Left renal cortex interstitium (tissue), 4 donors: ENCODE measurements at regions not wholly inside any gene's neighbourhood (a gene's known extent, or its start where the extent isn't known, plus 50 kb on each side); places are given as distances from the start of the nearest gene placed in this dataset.

ENCODE experiments used
- DNase-seq, 4 donors: peaks; one replicate each; pipeline ENCODE4 v3.0.0-alpha.2; 2013; ENCODE audit warnings: low read depth in 4 of 4, low spot score in 2 of 4, missing footprints in 1 of 4

DNA sequence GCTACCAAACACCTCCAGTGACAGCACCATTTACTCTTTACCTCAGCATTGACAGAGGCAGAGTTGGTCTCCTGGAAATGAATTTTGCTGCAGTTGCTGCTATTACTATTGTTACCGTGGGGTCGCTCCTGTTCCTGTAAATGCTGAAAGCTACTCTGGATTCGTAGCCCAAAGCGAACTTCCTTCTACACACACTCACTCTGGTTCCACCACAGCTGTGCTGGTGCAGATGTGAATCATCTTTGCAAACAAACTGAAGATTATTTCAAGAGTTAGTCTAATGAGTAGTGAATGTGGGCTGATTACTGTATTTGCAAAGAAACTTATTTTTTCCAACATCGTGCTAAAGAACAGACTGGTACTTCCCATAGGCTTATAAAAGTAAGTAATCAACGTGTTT lies 304.0 kb downstream of the LPIN1 start:
- DNase-seq: no peak

DNA sequence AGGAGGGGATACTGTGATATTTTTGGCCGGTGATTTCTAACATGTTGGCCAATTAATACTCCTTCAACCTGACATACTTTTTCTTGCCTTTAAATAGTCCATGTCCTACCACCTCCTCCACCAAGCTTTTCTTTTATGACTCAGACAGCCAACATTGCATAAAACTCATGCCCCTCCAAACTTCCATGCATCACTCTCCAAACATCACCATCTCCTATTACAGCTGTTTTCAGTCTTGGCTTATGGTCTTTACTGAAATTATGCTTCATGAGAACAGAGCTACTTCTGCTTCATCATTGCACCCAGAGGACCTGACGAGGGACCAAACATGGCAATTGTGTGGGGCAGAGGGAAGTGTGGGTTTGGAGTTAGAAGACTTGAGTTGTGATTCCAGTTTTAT lies 305.4 kb downstream of the LPIN1 start:
- no peak for DNase-seq

DNA sequence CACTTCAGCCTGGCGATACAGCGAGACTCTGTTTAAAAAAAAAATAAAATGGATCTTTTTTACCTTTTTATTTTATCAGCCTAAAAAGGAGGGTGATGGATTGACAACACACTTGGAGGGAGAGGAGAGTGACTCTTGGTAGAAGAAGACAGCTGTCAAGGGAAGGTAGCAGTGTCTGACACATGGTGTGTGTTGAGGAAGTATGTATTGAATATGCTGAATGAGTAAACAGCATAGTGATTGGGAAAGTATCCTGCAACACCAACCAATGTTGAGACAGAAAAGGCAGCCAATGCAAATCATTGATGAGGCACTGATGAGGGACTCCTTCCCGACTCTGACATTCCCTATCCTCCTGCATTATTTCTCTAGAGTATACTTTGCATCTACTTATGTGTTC lies 306.4 kb downstream of the LPIN1 start:
- no peak for DNase-seq

DNA sequence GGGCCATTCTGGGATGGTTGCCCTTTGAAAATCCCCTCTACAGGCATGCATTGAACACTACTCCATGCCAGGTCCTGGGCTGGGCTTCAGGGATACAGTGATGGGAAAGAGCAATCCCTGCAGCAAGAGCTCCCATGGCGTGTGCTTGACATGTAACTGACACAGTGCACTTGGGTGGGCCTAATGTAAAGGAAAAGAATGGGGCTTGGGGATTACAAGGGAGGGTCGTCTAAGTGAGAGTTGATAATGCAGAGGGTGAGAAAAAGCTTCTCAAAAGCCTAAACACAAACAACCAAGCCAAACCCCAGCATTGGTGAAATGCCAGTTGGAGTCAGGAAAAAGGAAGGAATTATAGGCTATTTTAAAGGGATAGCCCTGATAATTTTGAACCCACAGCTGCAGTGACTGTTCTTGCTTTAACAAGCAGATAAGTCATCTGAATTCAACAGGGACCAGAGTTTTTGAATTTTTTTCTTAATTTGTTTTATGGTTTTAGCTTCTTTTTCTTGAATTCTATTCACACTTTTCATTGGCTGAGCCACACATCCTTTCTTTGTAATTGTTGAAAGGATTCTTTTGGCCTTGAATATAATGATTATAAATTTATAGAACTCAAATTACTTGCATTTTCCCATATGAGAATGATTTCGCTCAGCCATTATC lies 308.7 kb downstream of the LPIN1 start:
- DNase-seq: no peak

DNA sequence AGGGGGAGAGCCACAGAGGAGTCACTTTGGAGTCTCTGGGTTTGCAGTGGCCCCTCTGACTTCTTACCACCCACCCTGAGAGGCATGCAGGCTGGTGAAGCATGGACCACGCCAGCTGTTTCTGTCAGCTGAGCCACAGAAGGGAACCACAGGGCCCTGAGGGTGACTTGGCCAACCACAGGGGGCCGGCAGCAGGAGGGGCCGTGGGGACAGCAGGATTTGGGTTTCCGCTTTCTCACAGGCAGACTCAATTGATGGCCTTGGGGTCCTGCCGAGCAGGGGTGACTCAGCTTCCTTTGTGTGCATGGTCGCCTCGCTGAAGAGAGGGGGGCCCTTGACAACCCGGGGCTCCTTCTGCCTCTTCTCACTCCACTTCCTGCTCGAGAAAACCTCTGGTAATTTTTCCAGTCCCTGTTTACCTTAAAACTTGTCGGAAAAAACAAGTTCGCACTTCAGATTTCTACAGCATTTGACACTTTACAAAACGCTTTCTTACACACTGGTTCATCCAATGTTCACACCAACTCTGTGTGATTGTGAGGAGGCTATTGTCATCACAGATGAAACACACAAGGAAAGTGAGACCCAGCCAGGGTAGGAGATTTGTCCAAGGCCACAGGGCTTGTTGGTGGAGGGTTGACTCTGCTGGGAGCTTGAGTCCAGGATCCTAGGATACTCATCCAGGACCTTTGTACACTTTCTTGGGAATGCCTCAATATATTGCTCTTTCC lies 311.2 kb downstream of the LPIN1 start:
- no peak for DNase-seq

DNA sequence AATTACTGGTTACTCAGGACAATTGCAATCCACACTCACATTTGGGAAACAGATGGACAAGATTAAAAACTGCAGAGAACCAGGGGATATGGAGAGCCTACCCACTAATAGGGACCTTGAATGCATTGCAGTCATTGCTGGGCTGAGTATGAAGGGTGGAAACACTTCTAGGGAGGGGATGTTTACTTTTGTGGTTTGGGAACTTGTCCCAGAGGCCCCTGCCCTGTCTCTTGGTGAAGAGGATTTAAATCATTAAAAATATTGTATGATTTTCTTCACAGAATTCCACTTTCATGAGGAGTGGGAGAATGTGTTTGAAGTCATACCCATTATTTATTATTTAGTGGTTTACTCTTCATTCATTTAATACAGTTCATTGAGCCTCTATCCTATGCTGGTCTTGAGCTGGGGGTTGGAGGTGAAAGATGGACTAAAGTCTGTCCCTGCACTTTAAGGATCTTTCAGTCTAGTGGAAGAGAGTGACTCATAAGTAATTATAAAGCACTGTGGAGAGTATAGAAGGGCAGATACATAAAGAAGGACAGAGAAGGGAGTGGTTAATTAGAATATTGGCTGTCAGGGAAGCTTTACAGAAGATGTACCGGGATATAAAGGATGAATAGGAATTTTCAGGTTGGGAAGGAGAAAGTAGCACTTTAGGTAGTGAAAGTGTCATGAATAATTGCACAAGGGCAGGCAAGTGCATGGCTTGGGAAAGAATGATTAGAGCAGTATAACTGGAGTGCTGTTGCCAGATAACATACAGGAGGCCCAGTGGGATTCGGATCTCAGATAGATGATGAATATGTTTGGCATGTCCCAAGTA lies 313.4 kb downstream of the LPIN1 start:
- DNase-seq: no peak

DNA sequence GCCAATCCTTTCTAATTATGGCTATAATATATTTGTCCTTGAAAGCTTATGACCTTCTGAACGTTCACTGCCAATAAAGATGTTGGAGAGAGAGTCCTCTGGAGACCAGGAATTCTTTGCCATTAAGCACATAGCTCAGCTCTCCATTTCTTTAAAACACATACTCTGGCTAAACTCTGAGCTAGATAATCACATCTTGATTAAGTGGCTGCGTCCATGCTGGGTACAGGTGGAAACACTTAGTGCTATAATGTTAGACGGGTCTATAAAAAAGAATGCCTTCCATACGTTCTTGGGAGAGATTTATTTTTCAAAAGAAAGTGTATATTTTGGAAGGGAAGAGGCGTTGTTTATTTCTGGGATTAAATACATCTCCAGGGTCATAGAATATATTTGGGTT lies 314.5 kb downstream of the LPIN1 start:
- DNase-seq: no peak

DNA sequence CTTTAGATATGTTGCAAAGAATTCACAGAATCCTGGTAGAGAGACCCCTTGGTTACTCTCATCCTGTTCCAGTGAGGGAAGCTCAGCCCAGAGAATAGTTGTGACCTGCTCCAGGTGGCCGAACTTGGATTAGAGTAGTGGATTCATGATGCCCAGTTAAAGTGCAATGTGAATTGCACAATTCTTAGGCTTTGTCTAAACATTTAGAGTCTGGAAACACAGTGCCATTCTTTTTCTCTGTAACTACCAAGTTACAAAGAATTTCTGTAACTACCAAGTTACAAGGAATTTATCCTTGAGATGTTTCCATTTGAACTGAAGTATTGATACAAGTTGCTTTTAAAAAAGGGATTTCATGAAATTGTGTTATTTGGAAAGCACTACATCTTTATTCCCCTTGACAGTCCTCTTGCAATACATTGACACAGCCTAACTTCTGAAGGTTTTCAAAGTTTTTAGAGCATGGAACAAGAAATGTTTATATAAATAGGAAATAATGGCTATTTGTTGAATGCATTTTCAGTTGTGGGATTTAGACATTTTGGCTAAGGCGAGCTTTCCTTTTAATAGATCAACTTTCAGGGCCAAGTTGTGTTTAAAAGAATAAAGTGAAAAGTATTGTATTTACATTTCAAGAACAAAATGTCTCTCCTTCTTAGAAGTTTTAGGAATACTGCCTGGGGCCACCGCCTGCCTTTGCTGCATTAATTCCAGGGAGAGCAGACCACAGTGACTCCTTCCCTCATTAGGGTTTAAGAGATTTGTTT lies 315.0 kb downstream of the LPIN1 start:
- DNase-seq: no peak

DNA sequence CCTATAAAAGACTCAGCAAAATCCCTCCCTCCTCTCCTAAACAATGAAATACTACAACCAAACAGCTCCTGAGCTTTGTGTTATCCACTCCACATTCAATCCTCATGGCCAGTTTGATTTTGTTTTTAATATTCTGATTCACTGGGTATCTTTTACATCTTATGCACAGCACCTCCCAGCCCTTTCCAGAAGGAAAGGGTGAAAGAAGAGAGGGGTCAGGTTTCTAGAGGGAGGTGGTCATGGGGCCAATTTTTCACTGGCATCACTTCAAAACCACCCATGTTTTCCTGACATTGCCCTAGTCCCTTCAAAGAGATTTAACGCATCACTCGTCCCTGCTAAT lies 315.6 kb downstream of the LPIN1 start:
- DNase-seq: no peak

DNA sequence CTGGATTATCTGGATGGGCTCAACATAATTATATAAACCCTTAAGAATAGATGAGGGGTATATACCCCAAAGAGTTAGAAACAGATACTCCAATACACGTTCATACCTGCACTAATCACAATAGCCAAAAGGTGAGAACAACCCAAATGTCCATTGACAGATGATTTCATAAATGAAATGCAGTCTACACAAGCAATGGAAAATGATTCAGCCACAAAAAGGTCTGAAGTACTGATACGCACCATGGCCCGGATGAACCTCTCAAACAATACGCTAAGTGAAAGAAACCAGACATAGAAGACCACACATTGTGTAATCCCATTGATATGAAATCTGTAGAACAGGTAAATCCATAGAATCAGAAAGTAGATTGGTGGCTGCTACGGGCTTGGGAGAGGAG lies 316.8 kb downstream of the LPIN1 start:
- no peak for DNase-seq

DNA sequence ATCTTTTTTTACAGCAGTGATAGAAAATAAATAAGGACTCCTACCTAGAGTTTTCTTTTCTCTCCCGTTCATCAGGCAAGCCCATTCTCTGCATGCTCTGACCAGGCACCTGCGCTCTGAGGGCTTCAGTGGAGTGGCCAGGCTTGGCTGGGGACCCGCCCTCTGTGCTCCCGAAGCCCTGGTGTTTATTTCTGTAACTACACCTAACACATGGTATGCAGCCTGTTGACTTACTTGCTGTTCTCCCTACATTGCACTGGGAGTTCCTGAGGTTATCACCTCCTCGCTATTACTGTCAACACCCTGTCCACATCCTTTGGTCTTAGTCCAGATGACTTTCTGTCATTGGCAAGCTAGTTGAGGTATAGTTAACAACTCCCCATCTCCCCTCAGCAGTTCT lies 317.7 kb downstream of the LPIN1 start:
- no peak for DNase-seq

DNA sequence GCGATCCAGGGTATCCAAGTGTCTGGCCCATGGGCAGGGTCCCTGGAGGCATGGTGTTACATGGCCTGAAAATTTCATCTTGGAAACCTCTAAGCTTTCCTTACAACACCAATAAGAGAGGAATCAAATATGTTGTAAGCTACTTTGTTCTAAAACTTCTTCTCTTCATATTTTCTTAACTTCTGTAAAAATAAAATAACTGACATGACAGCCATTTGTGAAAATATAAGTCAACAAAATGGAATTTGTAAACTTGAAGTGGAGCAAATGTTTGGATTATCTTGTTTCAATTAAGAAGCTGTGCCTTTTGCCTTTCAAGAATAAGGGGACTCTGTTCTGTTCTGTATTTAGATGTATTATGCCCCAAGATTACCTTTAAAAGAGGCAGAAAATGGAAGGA lies 319.7 kb downstream of the LPIN1 start:
- no peak for DNase-seq

DNA sequence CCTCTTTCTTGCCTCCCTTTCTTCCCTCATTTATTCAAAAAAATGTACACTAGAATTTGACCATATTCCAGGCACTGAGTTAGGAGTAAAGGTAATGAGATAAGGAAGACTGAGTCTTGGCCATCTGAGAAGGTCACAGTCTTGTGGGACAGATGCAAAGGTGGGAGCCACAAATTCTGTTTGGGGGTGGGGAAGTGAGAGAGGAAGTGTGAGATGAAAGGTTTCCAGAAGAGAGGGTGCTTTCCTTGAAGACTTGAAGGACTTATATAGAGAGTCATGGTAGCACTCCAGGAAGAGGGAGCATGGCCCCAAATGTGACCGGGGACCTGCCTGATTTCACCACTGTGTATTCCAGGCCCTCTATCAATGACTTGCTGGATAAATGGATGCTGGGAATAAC lies 320.6 kb downstream of the LPIN1 start:
- DNase-seq: no peak

DNA sequence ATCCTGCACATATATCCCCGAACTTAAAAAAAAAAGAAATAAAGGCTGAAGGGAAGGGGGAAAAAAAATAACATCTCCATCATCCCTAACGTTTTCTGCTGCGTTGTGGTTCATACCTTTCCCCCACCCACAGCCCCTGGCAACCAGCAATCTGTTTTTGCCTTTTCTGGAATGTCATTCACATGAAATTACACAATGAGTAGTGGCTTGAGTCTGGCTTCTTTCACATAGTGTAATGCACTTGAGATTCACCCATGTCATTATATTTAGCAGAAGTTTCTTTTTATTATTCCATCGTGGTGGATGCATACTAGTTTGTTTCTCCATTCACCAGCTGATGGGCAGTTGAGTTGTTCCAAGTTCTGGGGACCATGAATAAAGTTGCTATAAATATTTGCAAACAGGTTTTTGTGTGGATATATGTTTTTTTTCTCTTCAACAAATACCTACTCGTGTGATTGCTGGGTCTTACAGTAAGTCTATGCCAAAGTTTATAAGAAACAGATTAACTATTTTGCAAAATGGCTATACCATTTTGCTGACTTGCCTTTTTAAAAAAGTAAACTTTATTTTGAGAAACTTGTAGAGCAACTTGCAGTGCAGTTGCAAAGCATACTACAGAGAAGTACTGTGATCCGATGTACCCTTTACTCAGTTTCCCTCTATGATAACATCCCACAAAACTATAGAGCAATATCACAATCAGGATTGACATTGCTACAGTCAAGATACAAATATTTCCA lies 322.5 kb downstream of the LPIN1 start:
- no peak for DNase-seq

DNA sequence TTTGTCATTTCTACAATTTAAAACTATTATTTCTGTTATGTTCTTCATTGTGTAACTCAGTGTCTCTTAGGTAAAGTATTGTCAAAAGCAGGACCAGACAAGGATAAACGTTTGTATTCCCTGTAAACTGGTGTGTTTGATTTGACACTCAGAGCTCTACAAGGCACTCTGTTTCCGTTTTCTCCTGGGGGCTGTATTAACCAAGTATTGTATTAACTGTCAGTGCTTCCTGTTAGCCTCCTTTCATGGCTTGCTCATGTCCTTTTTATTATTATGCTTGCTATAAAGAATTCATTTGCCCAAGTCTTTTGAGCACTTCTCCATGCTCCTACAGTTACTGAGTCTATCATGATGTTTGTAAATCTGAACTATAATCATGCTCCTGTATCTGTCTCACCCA lies 323.7 kb downstream of the LPIN1 start:
- DNase-seq: no peak

DNA sequence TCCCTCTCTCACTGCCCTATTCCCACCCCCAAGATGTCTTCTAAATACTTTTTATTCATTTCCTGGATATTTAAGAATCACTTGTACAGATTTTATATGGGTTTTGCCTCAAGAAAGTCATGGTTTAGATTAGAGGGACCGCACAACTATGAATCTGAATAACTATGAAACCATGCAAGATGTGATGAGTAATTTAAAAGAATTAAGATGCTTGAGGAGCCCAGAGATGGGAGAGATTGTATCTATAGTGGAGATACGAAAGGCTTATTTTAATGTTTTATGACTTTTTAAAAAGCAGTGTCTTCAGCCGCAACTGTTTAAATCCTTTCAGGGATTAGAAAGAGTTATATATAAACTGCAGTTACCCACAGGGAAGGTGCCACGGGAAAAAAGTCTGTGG lies 324.1 kb downstream of the LPIN1 start:
- DNase-seq: no peak

DNA sequence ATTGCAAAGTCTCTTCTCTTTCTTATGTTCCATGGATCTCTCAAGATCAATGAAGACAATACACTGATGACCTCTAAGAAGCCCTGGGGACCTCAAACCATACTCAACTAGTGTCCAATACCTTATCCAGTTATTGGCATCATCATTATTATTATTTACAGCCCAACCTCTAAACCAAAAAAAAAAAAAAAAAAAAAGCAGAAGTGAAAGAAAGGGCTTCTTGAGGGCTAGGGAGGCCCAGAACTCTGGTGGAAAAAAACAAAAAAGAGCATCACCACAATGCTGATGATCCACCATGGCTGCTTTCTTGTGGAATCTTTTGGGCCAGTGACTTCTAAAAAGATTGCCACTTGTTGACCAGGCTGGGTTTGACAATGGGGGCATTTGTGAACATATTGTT lies 324.9 kb downstream of the LPIN1 start:
- DNase-seq: no peak

DNA sequence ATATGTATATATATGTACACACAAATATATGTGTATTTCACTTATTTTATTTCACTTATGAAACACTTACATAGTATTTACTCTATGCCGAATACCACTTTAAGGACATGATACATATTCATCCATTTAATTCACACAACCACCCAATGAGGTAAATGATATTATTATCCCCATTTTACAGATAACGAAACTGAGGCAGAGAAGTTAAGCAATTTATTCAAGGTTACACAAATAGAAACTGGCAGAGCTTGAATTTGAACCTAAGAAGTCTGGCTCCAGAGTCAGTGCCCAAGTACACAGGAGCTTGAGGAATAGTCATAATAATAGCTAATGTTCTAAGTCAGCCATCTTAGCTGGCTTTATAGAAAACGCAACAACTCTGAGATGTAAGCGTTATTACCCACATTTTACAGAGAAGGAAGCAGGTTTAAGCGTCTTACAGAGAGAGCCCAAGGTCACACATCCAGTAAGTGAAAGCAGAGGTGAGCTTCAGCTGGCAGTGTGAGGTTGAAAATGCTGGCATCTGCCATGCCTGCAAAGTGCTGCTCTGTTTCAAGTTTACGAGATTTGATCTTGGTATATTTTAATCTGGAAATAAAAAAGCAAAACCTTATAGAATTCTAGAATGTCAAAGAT lies 326.9 kb downstream of the LPIN1 start:
- DNase-seq: no peak

DNA sequence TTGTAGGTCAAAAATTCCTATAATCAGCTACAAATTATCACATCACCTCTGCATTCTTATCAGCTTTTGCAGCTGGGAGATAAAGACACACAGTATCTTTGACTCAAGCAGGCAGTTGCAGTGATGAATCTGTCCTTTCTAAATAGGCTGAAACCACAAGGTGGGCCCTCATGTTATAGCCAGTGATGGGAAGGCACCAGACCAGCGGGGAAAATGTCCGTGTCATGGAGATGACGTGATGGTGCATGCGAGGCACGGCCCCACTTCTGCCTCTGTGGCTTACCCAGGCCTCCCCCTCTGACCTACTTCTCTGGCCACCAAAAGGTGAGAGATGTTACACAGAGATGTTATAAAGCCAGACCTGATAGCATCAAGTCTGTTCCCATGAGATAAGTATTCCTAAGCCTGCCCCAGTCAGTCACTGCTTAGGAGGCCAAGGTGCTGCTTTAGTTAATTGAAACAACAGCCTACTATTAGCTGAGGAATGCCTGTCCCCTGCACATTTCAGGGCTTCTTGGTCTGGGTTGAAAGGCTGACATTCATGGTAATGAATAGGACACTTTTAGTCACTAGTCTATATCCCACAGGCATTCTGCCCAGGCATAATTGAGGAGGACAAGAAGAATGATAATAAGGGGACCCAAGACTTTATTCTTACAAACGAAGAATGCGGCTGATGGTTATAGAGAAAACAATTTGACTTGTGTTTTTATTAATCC lies 327.9 kb downstream of the LPIN1 start:
- DNase-seq: no peak
